ENCODE measurements at regions not wholly inside any gene's neighbourhood (a gene's known extent, or its start where the extent isn't known, plus 50 kb on each side); places are given as distances from the start of the nearest gene placed in this dataset.

- no peaks in the 10 kb centered on the region for H3K27me3 ChIP-seq (replicated peaks in 1 of 4; ENCODE audit: control insufficient read depth in 3 of 4, extremely low read depth in 1 of 4, insufficient read depth in 3 of 4, low read length in 3 of 4)
- peaks cover 0 to 2% (median 0%) of the 10 kb centered on the region in 4 experiments; a peak in 1 of 7 replicates for H3K4me1 ChIP-seq (replicated peaks in 1 of 4; ENCODE audit: control insufficient read depth in 3 of 4, insufficient read depth in 4 of 4, low read length in 3 of 4)
- no peak overlapping the region for H4K5ac ChIP-seq (ENCODE audit: insufficient read length, low read depth, low read length)
- ChIA-PET POLR2A (ENCODE audit: partially characterized antibody) (no interaction called here), CTCF (ENCODE audit: partially characterized antibody) (interaction anchor here (3.4 kb wide), 1 partner anchor 8 kb away, joined by 19 read pairs; no protein-coding TSS in a partner anchor)
- no peaks in the 10 kb centered on the region for H4K20me1 ChIP-seq (replicated peaks in 1 of 2; ENCODE audit: control insufficient read depth in 1 of 2, insufficient read depth in 2 of 2, low read length in 2 of 2)
- no peak overlapping the region for H2BK20ac ChIP-seq (ENCODE audit: low read length)
- H4K8ac ChIP-seq (ENCODE audit: extremely low read depth, insufficient read depth, low read length), result no peak overlapping the region
- H4K91ac ChIP-seq (replicated peaks; ENCODE audit: insufficient read length, low read length), result no peak overlapping the region
- no peak overlapping the region for H3K14ac ChIP-seq (ENCODE audit: insufficient read length)
- H3K23me2 ChIP-seq (ENCODE audit: low read depth, low read length), result no peaks in the 10 kb centered on the region
- no peak overlapping the region for H2BK120ac ChIP-seq (replicated peaks; ENCODE audit: low read depth, low read length)
- H3K27ac ChIP-seq (ENCODE audit: low read depth, low read length), result no peak overlapping the region
- H3K56ac ChIP-seq (replicated peaks; ENCODE audit: insufficient read length, low read depth, low read length), result no peak overlapping the region
- 93% methylated on average over 3 of the region's 3 CpGs; no CpG with 5 or more reads in 1 of the 2 experiments for WGBS, 2 experiments (ENCODE audit: extremely low coverage in 1 of 2, insufficient coverage in 1 of 2, insufficient read length in 1 of 2, insufficient replicate concordance in 2 of 2, low coverage in 1 of 2, low lambda C conversion rate in 2 of 2, missing lambda C conversion rate in 1 of 2)
- H2AFZ ChIP-seq (ENCODE audit: low read length), result no peak overlapping the region
- H3K9me3 ChIP-seq (ENCODE audit: insufficient read depth in 2 of 2, low read depth in 1 of 2, low read length in 1 of 2), result no peaks in the 10 kb centered on the region
- no peaks in the 10 kb centered on the region for H3K79me2 ChIP-seq (ENCODE audit: control insufficient read depth in 1 of 2, insufficient read depth in 2 of 2, low read length in 2 of 2)
- no peak overlapping the region for H3K4me2 ChIP-seq (ENCODE audit: insufficient read depth in 1 of 2, low read depth in 2 of 2, low read length in 2 of 2)
- H2BK15ac ChIP-seq (ENCODE audit: low read length), result no peak overlapping the region
- no peaks in the 10 kb centered on the region for H3K36me3 ChIP-seq (ENCODE audit: control insufficient read depth in 2 of 4, insufficient read depth in 4 of 4, low read length in 3 of 4)
- H3K4me3 ChIP-seq (ENCODE audit: extremely low read depth in 1 of 4, insufficient read depth in 2 of 4, low read depth in 3 of 4, low read length in 4 of 4), result no peak overlapping the region
- DNase-seq (ENCODE audit: low read depth in 1 of 2, low spot score in 2 of 2) (no peak), FAIRE-seq (no peak)
- no peak overlapping the region for H3K18ac ChIP-seq (ENCODE audit: extremely low read depth, low read length)
- no peaks in the 10 kb centered on the region for H3K79me1 ChIP-seq (ENCODE audit: low read depth, low read length)
- H2AK5ac ChIP-seq (ENCODE audit: low read depth, low read length), result no peak overlapping the region
- no peak overlapping the region for H2BK12ac ChIP-seq (ENCODE audit: low read depth, low read length)
- H3K4ac ChIP-seq (replicated peaks; ENCODE audit: insufficient read length, low read depth, low read length), result no peak overlapping the region
- no peak overlapping the region for H3K23ac ChIP-seq (ENCODE audit: insufficient read length)
- H3K9ac ChIP-seq (replicated peaks in 1 of 4; ENCODE audit: extremely low read depth in 1 of 4, low read depth in 3 of 4, low read length in 3 of 4), result no peak overlapping the region
- no peak overlapping the region for H2BK5ac ChIP-seq (ENCODE audit: low read depth, low read length)
- TF ChIP-seq TAF7 (optimal IDR thresholded peaks at IDR 0.05; ENCODE audit: borderline replicate concordance, low read depth, low read length) (no peak), HDAC2 (IDR thresholded peaks at IDR 0.05; ENCODE audit: borderline replicate concordance in 1 of 2, low read depth in 2 of 2, low read length in 2 of 2) (no peak), CHD2 (IDR thresholded peaks at IDR 0.05; ENCODE audit: low read length) (no peak), POLR2AphosphoS5 (IDR thresholded peaks at IDR 0.05; ENCODE audit: low read depth, low read length) (no peak), RAD21 (IDR thresholded peaks at IDR 0.05 in 1 of 2, conservative IDR thresholded peaks at IDR 0.05 in 1 of 2; ENCODE audit: low read depth in 2 of 2, low read length in 2 of 2) (no peak), CHD1 (IDR thresholded peaks at IDR 0.05; ENCODE audit: low read depth, low read length) (no peak), NRF1 (IDR thresholded peaks at IDR 0.05; ENCODE audit: low read depth, low read length) (no peak), TAF1 (IDR thresholded peaks at IDR 0.05; ENCODE audit: low read depth, low read length) (no peak), NANOG (IDR thresholded peaks at IDR 0.05; ENCODE audit: insufficient read depth, low read depth, low read length, poor library complexity, severe bottlenecking) (no peak), CBX8 (IDR thresholded peaks at IDR 0.05; ENCODE audit: borderline replicate concordance, low read depth, low read length) (no peak), SP2 (IDR thresholded peaks at IDR 0.05; ENCODE audit: low read length) (no peak), SIN3A (conservative IDR thresholded peaks at IDR 0.05 in 1 of 2, IDR thresholded peaks at IDR 0.05 in 1 of 2; ENCODE audit: low read depth in 1 of 2, low read length in 2 of 2) (no peak), CEBPB (IDR thresholded peaks at IDR 0.05; ENCODE audit: low read depth, low read length) (no peak), FOSL1 (IDR thresholded peaks at IDR 0.05; ENCODE audit: insufficient read depth, low read depth, low read length) (no peak)
These were observed 686.1 kb downstream of the KCNJ3 start for GRCh38 chr2:155384555-155385123.

Data from H1 (cell line).